HEK293 (cell line): ENCODE measurements at regions not wholly inside any gene's neighbourhood (a gene's known extent, or its start where the extent isn't known, plus 50 kb on each side); places are given as distances from the start of the nearest gene placed in this dataset.

ENCODE experiments used
- YY1 ChIP-seq: fragments of 450-650 bp; formaldehyde crosslinking; IDR thresholded peaks from 2 replicates; pipeline ENCODE4 v1.5.1; 2018; ENCODE audit warnings: missing biosample characterization, missing genetic modification characterization
- TF ChIP-seq, protein P1 (sequence below): fragments of 450-650 bp; formaldehyde crosslinking; IDR thresholded peaks from 2 replicates; pipeline ENCODE4 v1.5.1; 2016; ENCODE audit warnings: missing biosample characterization, missing genetic modification characterization
- TF ChIP-seq, protein P2 (sequence below): IDR thresholded peaks from 2 replicates; pipeline ENCODE4 v1.6.1; 2011; ENCODE audit warnings: mild to moderate bottlenecking, low read depth, low read length, borderline replicate concordance
- TF ChIP-seq, protein P3 (sequence below): fragments of 450-650 bp; formaldehyde crosslinking; IDR thresholded peaks from 2 replicates; pipeline ENCODE4 v1.5.1; 2016; ENCODE audit warnings: missing biosample characterization, missing genetic modification characterization

DNA sequence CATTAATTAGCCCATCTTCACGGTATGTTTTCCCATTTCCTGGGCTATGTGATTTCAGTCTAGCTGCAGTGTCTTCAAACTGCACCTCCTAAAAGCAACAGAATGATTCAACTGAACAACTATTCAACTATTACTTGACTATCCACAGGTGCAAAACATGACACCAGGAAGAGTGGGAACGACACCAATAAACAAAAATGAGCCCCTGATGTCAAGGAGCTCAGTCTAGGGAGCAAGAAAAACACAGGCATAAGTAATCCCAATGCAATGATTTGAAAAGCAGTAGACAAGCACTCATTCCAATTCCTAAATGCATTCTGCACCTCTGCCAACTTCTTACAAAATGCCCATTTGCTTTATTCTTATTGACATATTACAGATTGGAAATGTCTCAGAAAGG lies 285.6 kb downstream of the ETS1 start:
- TF ChIP-seq, protein P1, sequence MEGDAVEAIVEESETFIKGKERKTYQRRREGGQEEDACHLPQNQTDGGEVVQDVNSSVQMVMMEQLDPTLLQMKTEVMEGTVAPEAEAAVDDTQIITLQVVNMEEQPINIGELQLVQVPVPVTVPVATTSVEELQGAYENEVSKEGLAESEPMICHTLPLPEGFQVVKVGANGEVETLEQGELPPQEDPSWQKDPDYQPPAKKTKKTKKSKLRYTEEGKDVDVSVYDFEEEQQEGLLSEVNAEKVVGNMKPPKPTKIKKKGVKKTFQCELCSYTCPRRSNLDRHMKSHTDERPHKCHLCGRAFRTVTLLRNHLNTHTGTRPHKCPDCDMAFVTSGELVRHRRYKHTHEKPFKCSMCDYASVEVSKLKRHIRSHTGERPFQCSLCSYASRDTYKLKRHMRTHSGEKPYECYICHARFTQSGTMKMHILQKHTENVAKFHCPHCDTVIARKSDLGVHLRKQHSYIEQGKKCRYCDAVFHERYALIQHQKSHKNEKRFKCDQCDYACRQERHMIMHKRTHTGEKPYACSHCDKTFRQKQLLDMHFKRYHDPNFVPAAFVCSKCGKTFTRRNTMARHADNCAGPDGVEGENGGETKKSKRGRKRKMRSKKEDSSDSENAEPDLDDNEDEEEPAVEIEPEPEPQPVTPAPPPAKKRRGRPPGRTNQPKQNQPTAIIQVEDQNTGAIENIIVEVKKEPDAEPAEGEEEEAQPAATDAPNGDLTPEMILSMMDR (tag by site-specific recombination): no peak
- TF ChIP-seq, protein P2, sequence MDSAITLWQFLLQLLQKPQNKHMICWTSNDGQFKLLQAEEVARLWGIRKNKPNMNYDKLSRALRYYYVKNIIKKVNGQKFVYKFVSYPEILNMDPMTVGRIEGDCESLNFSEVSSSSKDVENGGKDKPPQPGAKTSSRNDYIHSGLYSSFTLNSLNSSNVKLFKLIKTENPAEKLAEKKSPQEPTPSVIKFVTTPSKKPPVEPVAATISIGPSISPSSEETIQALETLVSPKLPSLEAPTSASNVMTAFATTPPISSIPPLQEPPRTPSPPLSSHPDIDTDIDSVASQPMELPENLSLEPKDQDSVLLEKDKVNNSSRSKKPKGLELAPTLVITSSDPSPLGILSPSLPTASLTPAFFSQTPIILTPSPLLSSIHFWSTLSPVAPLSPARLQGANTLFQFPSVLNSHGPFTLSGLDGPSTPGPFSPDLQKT: no peak
- no peak for TF ChIP-seq YY1 (tag by site-specific recombination)
- TF ChIP-seq, protein P3, sequence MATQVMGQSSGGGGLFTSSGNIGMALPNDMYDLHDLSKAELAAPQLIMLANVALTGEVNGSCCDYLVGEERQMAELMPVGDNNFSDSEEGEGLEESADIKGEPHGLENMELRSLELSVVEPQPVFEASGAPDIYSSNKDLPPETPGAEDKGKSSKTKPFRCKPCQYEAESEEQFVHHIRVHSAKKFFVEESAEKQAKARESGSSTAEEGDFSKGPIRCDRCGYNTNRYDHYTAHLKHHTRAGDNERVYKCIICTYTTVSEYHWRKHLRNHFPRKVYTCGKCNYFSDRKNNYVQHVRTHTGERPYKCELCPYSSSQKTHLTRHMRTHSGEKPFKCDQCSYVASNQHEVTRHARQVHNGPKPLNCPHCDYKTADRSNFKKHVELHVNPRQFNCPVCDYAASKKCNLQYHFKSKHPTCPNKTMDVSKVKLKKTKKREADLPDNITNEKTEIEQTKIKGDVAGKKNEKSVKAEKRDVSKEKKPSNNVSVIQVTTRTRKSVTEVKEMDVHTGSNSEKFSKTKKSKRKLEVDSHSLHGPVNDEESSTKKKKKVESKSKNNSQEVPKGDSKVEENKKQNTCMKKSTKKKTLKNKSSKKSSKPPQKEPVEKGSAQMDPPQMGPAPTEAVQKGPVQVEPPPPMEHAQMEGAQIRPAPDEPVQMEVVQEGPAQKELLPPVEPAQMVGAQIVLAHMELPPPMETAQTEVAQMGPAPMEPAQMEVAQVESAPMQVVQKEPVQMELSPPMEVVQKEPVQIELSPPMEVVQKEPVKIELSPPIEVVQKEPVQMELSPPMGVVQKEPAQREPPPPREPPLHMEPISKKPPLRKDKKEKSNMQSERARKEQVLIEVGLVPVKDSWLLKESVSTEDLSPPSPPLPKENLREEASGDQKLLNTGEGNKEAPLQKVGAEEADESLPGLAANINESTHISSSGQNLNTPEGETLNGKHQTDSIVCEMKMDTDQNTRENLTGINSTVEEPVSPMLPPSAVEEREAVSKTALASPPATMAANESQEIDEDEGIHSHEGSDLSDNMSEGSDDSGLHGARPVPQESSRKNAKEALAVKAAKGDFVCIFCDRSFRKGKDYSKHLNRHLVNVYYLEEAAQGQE (tag by site-specific recombination): no peak
